Loucy (cell line): ENCODE measurements at regions not wholly inside any gene's neighbourhood (a gene's known extent, or its start where the extent isn't known, plus 50 kb on each side); places are given as distances from the start of the nearest gene placed in this dataset.
A peak's percentile ranks its signal among the peaks of the same experiment; 100 is the strongest.

Experiments used
- H2AFZ ChIP-seq: fragments of 200-600 bp; sonication (generic); 2 replicates; pipeline ENCODE4 v1.6.0; 2016; ENCODE audit warnings: antibody characterized with exemption, mild to moderate bottlenecking, low read length, moderate library complexity
- H3F3A ChIP-seq: fragments of 200-600 bp; 2 replicates; pipeline ENCODE4 v1.6.0; 2016; ENCODE audit warnings: antibody characterized with exemption, low read depth, mild to moderate bottlenecking
- H3K27me3 ChIP-seq: fragments of 200-600 bp; sonication (generic); 2 replicates; pipeline ENCODE4 v1.6.1; 2014; ENCODE audit warnings: low read length, mild to moderate bottlenecking; ENCODE audit not compliant: insufficient read depth, poor library complexity, severe bottlenecking
- H3K36me3 ChIP-seq: fragments of 200-600 bp; sonication (generic); 2 replicates; pipeline ENCODE4 v1.6.1; 2016; ENCODE audit warnings: low read length; ENCODE audit not compliant: insufficient read depth
- H3K4me1 ChIP-seq: fragments of 200-600 bp; sonication (generic); 2 replicates; pipeline ENCODE4 v1.5.1; 2014; ENCODE audit warnings: low read length, mild to moderate bottlenecking; ENCODE audit not compliant: insufficient read depth, poor library complexity, severe bottlenecking
- H3K4me2 ChIP-seq: fragments of 200-600 bp; sonication (generic); 2 replicates; pipeline ENCODE4 v1.6.0; 2014; ENCODE audit warnings: antibody characterized with exemption, low read length, low read depth, mild to moderate bottlenecking; ENCODE audit not compliant: poor library complexity, severe bottlenecking
- H3K4me3 ChIP-seq: fragments of 200-600 bp; sonication (generic); 2 replicates; pipeline ENCODE4 v1.5.1; 2014; ENCODE audit warnings: low read length, mild to moderate bottlenecking, mixed read lengths; ENCODE audit not compliant: poor library complexity, severe bottlenecking
- H3K79me2 ChIP-seq: fragments of 200-600 bp; sonication (generic); 2 replicates; pipeline ENCODE4 v1.6.1; 2014; ENCODE audit warnings: low read length; ENCODE audit not compliant: insufficient read depth
- H3K9ac ChIP-seq: fragments of 200-600 bp; sonication (generic); 2 replicates; pipeline ENCODE4 v1.6.0; 2014; ENCODE audit warnings: mild to moderate bottlenecking, low read depth, low read length, moderate library complexity; ENCODE audit not compliant: poor library complexity, severe bottlenecking
- H3K9me2 ChIP-seq: fragments of 200-600 bp; sonication (generic); replicated peaks from 2 replicates; pipeline ENCODE4 v1.6.1; 2016; ENCODE audit warnings: low read depth, low read length, mixed read lengths
- H3K9me3 ChIP-seq: fragments of 200-600 bp; sonication (generic); 2 replicates; pipeline ENCODE4 v1.6.1; 2014; ENCODE audit warnings: mild to moderate bottlenecking, antibody characterized with exemption, low read length, low read depth; ENCODE audit not compliant: insufficient read depth
- H4K20me1 ChIP-seq: fragments of 200-600 bp; sonication (generic); 2 replicates; pipeline ENCODE4 v1.6.0; 2014; ENCODE audit warnings: antibody characterized with exemption, low read length, mild to moderate bottlenecking; ENCODE audit not compliant: insufficient read depth, poor library complexity, severe bottlenecking
- CTCF ChIP-seq: fragments of 200-600 bp; sonication (generic); conservative IDR thresholded peaks from 2 replicates; pipeline ENCODE4 v1.5.1; 2014; ENCODE audit warnings: mild to moderate bottlenecking, antibody characterized with exemption, low read length
- EZH2phosphoT487 ChIP-seq: fragments of 200-600 bp; IDR thresholded peaks from 2 replicates; pipeline ENCODE4 v1.6.1; 2018; ENCODE audit warnings: antibody characterized with exemption, mild to moderate bottlenecking, moderate library complexity, borderline replicate concordance

- no peak overlapping the region for H3K4me2 ChIP-seq
- no peaks in the 10 kb centered on the region for H3K9me3 ChIP-seq
- no peak overlapping the region for H3K4me3 ChIP-seq
- H3K9ac ChIP-seq: no peak overlapping the region
- no peaks in the 10 kb centered on the region for H3K9me2 ChIP-seq
- H3K27me3 ChIP-seq: no peaks in the 10 kb centered on the region
- no peaks in the 10 kb centered on the region for H4K20me1 ChIP-seq
- TF ChIP-seq EZH2phosphoT487 (no peak), CTCF (no peak)
- H3K4me1 ChIP-seq: no peaks in the 10 kb centered on the region
- no peaks in the 10 kb centered on the region for H3K79me2 ChIP-seq
- H3F3A ChIP-seq: no peaks in the 10 kb centered on the region
- H2AFZ ChIP-seq: no peak overlapping the region
- H3K36me3 ChIP-seq: no peaks in the 10 kb centered on the region
Measured at GRCh38 chrX:134139090-134139489, 97.9 kb upstream of the CCDC160 start.

DNA sequence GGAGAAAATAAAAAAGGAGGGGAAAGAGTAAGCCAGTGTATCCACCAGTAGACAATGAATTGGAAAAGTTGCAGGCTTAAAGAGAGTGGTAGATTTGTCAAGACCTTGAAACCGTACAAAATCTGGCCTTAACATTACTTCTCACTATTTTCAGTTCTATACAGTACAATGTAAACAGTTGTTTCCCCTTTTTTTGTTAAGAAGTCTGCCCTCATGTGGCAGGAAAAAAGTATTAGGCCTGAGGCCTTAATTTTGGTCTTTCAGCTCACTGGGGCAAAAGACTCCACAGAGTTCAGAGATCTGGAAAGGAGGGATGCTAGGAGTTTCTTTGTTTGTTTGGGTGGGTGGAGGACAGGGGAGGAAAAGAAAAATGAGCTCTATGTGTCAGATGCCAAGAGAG lies 92.8 kb upstream of the CCDC160 start:
- Histone ChIP-seq H3K9ac (no peak overlapping the region), H3K9me2 (no peaks in the 10 kb centered on the region), H2AFZ (no peak overlapping the region), H3F3A (no peaks in the 10 kb centered on the region), H3K4me2 (no peak overlapping the region), H3K79me2 (no peaks in the 10 kb centered on the region), H3K4me1 (no peaks in the 10 kb centered on the region), H3K9me3 (no peaks in the 10 kb centered on the region), H3K36me3 (no peaks in the 10 kb centered on the region), H3K4me3 (no peak overlapping the region), H3K27me3 (no peaks in the 10 kb centered on the region), H4K20me1 (no peaks in the 10 kb centered on the region)
- no peak for TF ChIP-seq EZH2phosphoT487
- peak; percentile 57 for TF ChIP-seq CTCF

- H3K4me3 ChIP-seq: no peak overlapping the region
- no peaks in the 10 kb centered on the region for H3K4me1 ChIP-seq
- no peak overlapping the region for H2AFZ ChIP-seq
- no peaks in the 10 kb centered on the region for H3F3A ChIP-seq
- H3K9me2 ChIP-seq: no peaks in the 10 kb centered on the region
- no peak overlapping the region for H3K4me2 ChIP-seq
- TF ChIP-seq CTCF (no peak), EZH2phosphoT487 (no peak)
- H3K36me3 ChIP-seq: no peaks in the 10 kb centered on the region
- no peaks in the 10 kb centered on the region for H3K9me3 ChIP-seq
- H4K20me1 ChIP-seq: no peaks in the 10 kb centered on the region
- no peaks in the 10 kb centered on the region for H3K79me2 ChIP-seq
- H3K27me3 ChIP-seq: no peaks in the 10 kb centered on the region
- no peak overlapping the region for H3K9ac ChIP-seq
Measured at GRCh38 chrX:134146493-134146892, 90.5 kb upstream of the CCDC160 start.
